GM21786 (cell line): ENCODE measurements at regions not wholly inside any gene's neighbourhood (a gene's known extent, or its start where the extent isn't known, plus 50 kb on each side); places are given as distances from the start of the nearest gene placed in this dataset.

ENCODE experiments used
- ATAC-seq: cut with Tn5 transposase; IDR thresholded peaks from one replicate; pipeline ENCODE4 v1.9.1; 2021; ENCODE audit not compliant: unreplicated experiment

GRCh38 chr3:152096280-152096906 lies 172.3 kb upstream of the MBNL1 start:
- no peak for ATAC-seq

GRCh38 chr3:152097120-152097519 lies 171.6 kb upstream of the MBNL1 start:
- ATAC-seq = no peak

GRCh38 chr3:152097770-152098169 lies 171.0 kb upstream of the MBNL1 start:
- no peak for ATAC-seq

GRCh38 chr3:152100491-152101132 lies 168.1 kb upstream of the MBNL1 start:
- peak; percentile 100 for ATAC-seq

GRCh38 chr3:152102410-152102809 lies 166.3 kb upstream of the MBNL1 start:
- ATAC-seq = no peak

- ATAC-seq = no peak
Measured at GRCh38 chr3:152103257-152103656, 165.5 kb upstream of the MBNL1 start.

GRCh38 chr3:152104847-152105415 lies 163.8 kb upstream of the MBNL1 start:
- no peak for ATAC-seq

- ATAC-seq = no peak
Measured at GRCh38 chr3:152105446-152105845, 163.3 kb upstream of the MBNL1 start.

- no peak for ATAC-seq
Measured at GRCh38 chr3:152109038-152109437, 159.7 kb upstream of the MBNL1 start.

GRCh38 chr3:152113413-152113812 lies 155.3 kb upstream of the MBNL1 start:
- no peak for ATAC-seq

- ATAC-seq = no peak
Measured at GRCh38 chr3:152113992-152114651, 154.6 kb upstream of the MBNL1 start.

- ATAC-seq = no peak
Measured at GRCh38 chr3:152120601-152121269, 148.0 kb upstream of the MBNL1 start.

GRCh38 chr3:152121270-152121636 lies 147.5 kb upstream of the MBNL1 start:
- no peak for ATAC-seq

GRCh38 chr3:152122851-152123250 lies 145.9 kb upstream of the MBNL1 start:
- no peak for ATAC-seq

GRCh38 chr3:152123457-152123856 lies 145.3 kb upstream of the MBNL1 start:
- no peak for ATAC-seq

- ATAC-seq = no peak
Measured at GRCh38 chr3:152126260-152126659, 142.5 kb upstream of the MBNL1 start.

- peak; percentile 99 for ATAC-seq
Measured at GRCh38 chr3:152127058-152127457, 141.7 kb upstream of the MBNL1 start.

- no peak for ATAC-seq
Measured at GRCh38 chr3:152128356-152128755, 140.4 kb upstream of the MBNL1 start.

GRCh38 chr3:152139651-152140050 lies 129.1 kb upstream of the MBNL1 start:
- ATAC-seq = no peak

GRCh38 chr3:152146461-152146860 lies 122.3 kb upstream of the MBNL1 start:
- no peak for ATAC-seq

GRCh38 chr3:152147748-152148147 lies 121.0 kb upstream of the MBNL1 start:
- no peak for ATAC-seq

GRCh38 chr3:152148579-152148978 lies 120.2 kb upstream of the MBNL1 start:
- ATAC-seq = no peak
